Inferior parietal cortex (tissue), 1 donor: ENCODE measurements at regions not wholly inside any gene's neighbourhood (a gene's known extent, or its start where the extent isn't known, plus 50 kb on each side); places are given as distances from the start of the nearest gene placed in this dataset.

Experiments
- DNase-seq: peaks from one replicate; pipeline ENCODE4 v3.0.0-alpha.2; 2016; ENCODE audit errors: extremely low spot score

GRCh38 chr14:87879389-87879788, 113.6 kb downstream of the GALC start:
- DNase-seq, result no peak

GRCh38 chr14:87878959-87879358, 114.0 kb downstream of the GALC start:
- no peak for DNase-seq

- DNase-seq, result no peak
Measured at GRCh38 chr14:87877877-87878276, 115.1 kb downstream of the GALC start.

GRCh38 chr14:87874676-87875075, 118.3 kb downstream of the GALC start:
- no peak for DNase-seq

GRCh38 chr14:87873741-87874140, 119.2 kb downstream of the GALC start:
- no peak for DNase-seq

GRCh38 chr14:87869619-87870583, 123.1 kb downstream of the GALC start:
- DNase-seq, result peak; percentile 70

- DNase-seq, result no peak
Measured at GRCh38 chr14:87868920-87869319, 124.1 kb downstream of the GALC start.

- DNase-seq, result no peak
Measured at GRCh38 chr14:87866116-87866515, 126.9 kb downstream of the GALC start.

- no peak for DNase-seq
Measured at GRCh38 chr14:87864356-87865270, 128.4 kb downstream of the GALC start.

- no peak for DNase-seq
Measured at GRCh38 chr14:87863047-87863446, 129.9 kb downstream of the GALC start.

GRCh38 chr14:87852107-87852506, 140.9 kb downstream of the GALC start:
- DNase-seq, result no peak

GRCh38 chr14:87851190-87851589, 141.8 kb downstream of the GALC start:
- no peak for DNase-seq

GRCh38 chr14:87847216-87847755, 145.7 kb downstream of the GALC start:
- DNase-seq, result no peak

- no peak for DNase-seq
Measured at GRCh38 chr14:87840906-87841305, 152.1 kb downstream of the GALC start.

- no peak for DNase-seq
Measured at GRCh38 chr14:87838931-87839330, 154.1 kb downstream of the GALC start.

GRCh38 chr14:87837296-87837695, 155.7 kb downstream of the GALC start:
- DNase-seq, result no peak

- no peak for DNase-seq
Measured at GRCh38 chr14:87834594-87834993, 158.4 kb downstream of the GALC start.

- no peak for DNase-seq
Measured at GRCh38 chr14:87833026-87833425, 160.0 kb downstream of the GALC start.

GRCh38 chr14:87830443-87831096, 162.4 kb downstream of the GALC start:
- no peak for DNase-seq

GRCh38 chr14:87829543-87829942, 163.4 kb downstream of the GALC start:
- no peak for DNase-seq

GRCh38 chr14:87824266-87824665, 168.7 kb downstream of the GALC start:
- no peak for DNase-seq

GRCh38 chr14:87816416-87816815, 176.6 kb downstream of the GALC start:
- DNase-seq, result no peak
